IMR-90 (cell line): ENCODE measurements at regions not wholly inside any gene's neighbourhood (a gene's known extent, or its start where the extent isn't known, plus 50 kb on each side); places are given as distances from the start of the nearest gene placed in this dataset.

ENCODE experiments used
- ATAC-seq: fragments of 200-7000 bp; cut with Tn5 transposase; 2 replicates; pipeline ENCODE4 v1.9.1; 2020; ENCODE audit warnings: low read depth, mild to moderate bottlenecking, moderate library complexity
- BruUV-seq: library from RNA; stranded (reverse); fragments of 400-500 nt; replicated peaks from 2 replicates; lab custom pipeline; 2021; lab: Mats Ljungman, UMichigan
- CTCF ChIA-PET: fragments of 300-600 bp; formaldehyde crosslinking; extraction: SDS; loops from one replicate; lab custom pipeline; 2021; ENCODE audit warnings: antibody characterized with exemption; lab: Yijun Ruan, JAX
- POLR2A ChIA-PET: fragments of 300-600 bp; sonication (Branson Sonifier 250); formaldehyde crosslinking; loops from one replicate; lab custom pipeline; 2022; ENCODE audit warnings: antibody characterized with exemption; ENCODE audit not compliant: unreplicated experiment; lab: Charles Lee
- DNase-seq: peaks from one replicate; pipeline ENCODE4 v3.0.0; 2013
- H2AFZ ChIP-seq: replicated peaks from 2 replicates; pipeline ENCODE3; 2013; ENCODE audit warnings: low read length, mild to moderate bottlenecking; ENCODE audit not compliant: poor library complexity
- H2AK5ac ChIP-seq: 2 replicates; pipeline ENCODE4 v1.6.1; 2013; ENCODE audit warnings: low read depth, low read length, inconsistent platforms
- H2AK9ac ChIP-seq: replicated peaks from 2 replicates; pipeline ENCODE3; 2013; ENCODE audit warnings: mild to moderate bottlenecking, low read depth, low read length, moderate library complexity; ENCODE audit not compliant: poor library complexity
- H2BK120ac ChIP-seq: 2 replicates; pipeline ENCODE4 v1.6.1; 2013; ENCODE audit warnings: low read depth, low read length, inconsistent platforms
- H2BK15ac ChIP-seq: 3 replicates; pipeline ENCODE4 v1.6.1; 2013; ENCODE audit warnings: low read depth, low read length, inconsistent platforms
- H2BK20ac ChIP-seq: 2 replicates; pipeline ENCODE4 v1.6.1; 2013; ENCODE audit warnings: low read depth, mild to moderate bottlenecking, inconsistent platforms, low read length, moderate library complexity
- H2BK5ac ChIP-seq: 2 replicates; pipeline ENCODE4 v1.6.1; 2013; ENCODE audit warnings: mild to moderate bottlenecking, low read depth, low read length, inconsistent platforms; ENCODE audit not compliant: poor library complexity, severe bottlenecking
- H3K14ac ChIP-seq: replicated peaks from 2 replicates; pipeline ENCODE4 v1.6.1; 2013; ENCODE audit warnings: low read depth, low read length, inconsistent platforms
- H3K18ac ChIP-seq: 2 replicates; pipeline ENCODE4 v1.6.1; 2013; ENCODE audit warnings: low read depth, low read length, control low read depth
- H3K23ac ChIP-seq: 2 replicates; pipeline ENCODE4 v1.6.1; 2013; ENCODE audit warnings: low read depth, low read length, inconsistent platforms
- H3K27ac ChIP-seq: 2 replicates; pipeline ENCODE4 v1.5.1; 2013; ENCODE audit warnings: mild to moderate bottlenecking, control low read depth, low read length; ENCODE audit not compliant: insufficient read depth
- H3K27me3 ChIP-seq: 2 replicates; pipeline ENCODE4 v1.6.1; 2013; ENCODE audit warnings: low read length; ENCODE audit not compliant: control insufficient read depth, insufficient read depth
- H3K36me3 ChIP-seq: 2 replicates; pipeline ENCODE4 v1.6.1; 2013; ENCODE audit warnings: low read length, mixed read lengths; ENCODE audit not compliant: control insufficient read depth, insufficient read depth
- H3K4ac ChIP-seq: 2 replicates; pipeline ENCODE4 v1.6.1; 2013; ENCODE audit warnings: low read depth, low read length, inconsistent platforms
- H3K4me1 ChIP-seq: 2 replicates; pipeline ENCODE4 v1.6.1; 2013; ENCODE audit warnings: low read length, mixed read lengths; ENCODE audit not compliant: control insufficient read depth, insufficient read depth
- H3K4me2 ChIP-seq: 2 replicates; pipeline ENCODE4 v1.6.1; 2013; ENCODE audit warnings: low read depth, mild to moderate bottlenecking, control low read depth, low read length, moderate library complexity
- H3K4me3 ChIP-seq: 2 replicates; pipeline ENCODE4 v1.5.1; 2013; ENCODE audit warnings: low read depth, mild to moderate bottlenecking, control low read depth, low read length, moderate library complexity; ENCODE audit not compliant: insufficient read depth
- H3K56ac ChIP-seq: 2 replicates; pipeline ENCODE4 v1.6.1; 2013; ENCODE audit warnings: low read length, inconsistent platforms; ENCODE audit not compliant: insufficient read depth; ENCODE audit errors: extremely low read depth
- H3K79me1 ChIP-seq, 2 experiments: 2 replicates each; pipeline ENCODE4 v1.6.1; 2013; ENCODE audit warnings: low read length in 2 of 2, inconsistent platforms in 1 of 2, low read depth in 1 of 2
- H3K9ac ChIP-seq: 2 replicates; pipeline ENCODE4 v1.6.1; 2013; ENCODE audit warnings: low read depth, low read length, control low read depth
- H3K9me1 ChIP-seq: 2 replicates; pipeline ENCODE4 v1.6.1; 2013; ENCODE audit warnings: low read length, inconsistent platforms; ENCODE audit not compliant: insufficient read depth
- H3K9me3 ChIP-seq: 2 replicates; pipeline ENCODE4 v1.6.1; 2013; ENCODE audit warnings: low read length; ENCODE audit not compliant: control insufficient read depth, insufficient read depth
- H4K20me1 ChIP-seq: 2 replicates; pipeline ENCODE4 v1.6.1; 2013; ENCODE audit warnings: low read length, inconsistent platforms; ENCODE audit not compliant: insufficient read depth
- H4K5ac ChIP-seq: 2 replicates; pipeline ENCODE4 v1.6.1; 2013; ENCODE audit warnings: mild to moderate bottlenecking, low read depth, low read length, control low read depth
- H4K8ac ChIP-seq, 2 experiments: 2 replicates each; pipeline ENCODE4 v1.6.1; 2013; ENCODE audit warnings: low read depth in 2 of 2, low read length in 2 of 2, control low read depth in 1 of 2, inconsistent platforms in 1 of 2
- H4K91ac ChIP-seq: 2 replicates; pipeline ENCODE4 v1.6.1; 2013; ENCODE audit warnings: low read depth, low read length, inconsistent platforms; ENCODE audit not compliant: insufficient read depth
- FOS ChIP-seq: fragments of 150-350 bp; IDR thresholded peaks from 2 replicates; pipeline ENCODE4 v1.6.1; 2016; ENCODE audit warnings: low read depth, low read length
- WGBS, 2 experiments: methylation state at CpG; one replicate each; pipeline versions ENCODE4 v1.1.5 to v1.1.7; 2013; ENCODE audit warnings: missing lambda C conversion rate in 2 of 2; ENCODE audit not compliant: insufficient read length in 1 of 2; ENCODE audit errors: extremely low coverage in 2 of 2; 5-methylcytosine and 5-hydroxymethylcytosine counted together
- dilution Hi-C: fragments of 300-500 bp; cut with HindIII; formaldehyde crosslinking; loops from one replicate; pipeline ENCODE4 v1.14.3; 2018; ENCODE audit warnings: low sequenced_read_pairs; ENCODE audit not compliant: unreplicated experiment
- in situ Hi-C: fragments of 300-500 bp; cut with MboI; formaldehyde crosslinking; loops from 3 replicates; pipeline ENCODE4 v1.14.3; 2019; ENCODE audit warnings: low sequenced_read_pairs, inconsistent platforms, mixed read lengths
- intact Hi-C: fragments of 100-400 bp; cut with micrococcal nuclease; formaldehyde crosslinking; loops from 2 replicates; pipeline ENCODE4 v1.10.0; 2022

DNA sequence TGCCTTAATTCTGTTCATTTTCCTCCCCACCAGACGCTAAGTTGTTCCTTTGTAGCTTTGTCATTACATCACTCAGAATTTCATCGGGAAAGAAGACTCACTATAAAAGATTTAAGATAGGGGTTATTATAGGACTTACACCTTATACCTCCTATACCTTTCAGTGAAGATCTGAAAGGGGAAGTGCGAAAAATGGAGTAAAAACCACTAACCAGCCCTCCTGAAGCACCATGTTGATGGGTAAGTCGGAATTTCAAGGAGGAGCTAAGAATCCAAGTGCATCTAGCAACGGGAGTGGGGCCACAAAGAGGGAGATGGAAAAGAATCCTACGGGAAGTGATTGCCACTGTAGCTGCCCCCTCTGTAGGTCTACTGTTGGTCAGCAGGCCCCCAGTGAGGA, 119.1 kb upstream of the H2AZ1 start:
- H2BK5ac ChIP-seq, result no peak overlapping the region
- H3K4me3 ChIP-seq, result no peak overlapping the region
- no peak overlapping the region for H3K27ac ChIP-seq
- H4K5ac ChIP-seq, result no peak overlapping the region
- no peak overlapping the region for H2BK120ac ChIP-seq
- POLR2A ChIA-PET, result no interaction called here
- no peak overlapping the region for H3K18ac ChIP-seq
- dilution Hi-C loops, result no loop called here
- intact Hi-C loops, result loop anchor here (10.0 kb wide), 1 partner anchor 254 kb away; the partner anchor contains the start of gene DAPP1
- H3K14ac ChIP-seq, result no peak overlapping the region
- H4K91ac ChIP-seq, result no peak overlapping the region
- H2AFZ ChIP-seq, result no peak overlapping the region
- H3K9me1 ChIP-seq, result no peaks in the 10 kb centered on the region
- H2AK5ac ChIP-seq, result no peak overlapping the region
- no peaks in the 10 kb centered on the region for H3K9me3 ChIP-seq
- H3K27me3 ChIP-seq, result peaks cover 2% of the 10 kb centered on the region
- no peak overlapping the region for H3K56ac ChIP-seq
- no peak overlapping the region for H2AK9ac ChIP-seq
- no peak for TF ChIP-seq FOS
- in situ Hi-C loops, result loop anchor here (25.0 kb wide), 1 partner anchor 507 kb away; the partner anchor contains the start of genes MTTP and TRMT10A
- 57% methylated on average over 2 of the region's 6 CpGs; no CpG with 5 or more reads in 1 of the 2 experiments for WGBS, 2 experiments
- no peaks in the 10 kb centered on the region for H3K36me3 ChIP-seq
- no peak overlapping the region for H3K4ac ChIP-seq
- ATAC-seq (no peak), DNase-seq (no peak)
- H3K23ac ChIP-seq, result no peak overlapping the region
- no peak overlapping the region for H4K8ac ChIP-seq
- no peak overlapping the region for H3K4me2 ChIP-seq
- no peak overlapping the region for H3K9ac ChIP-seq
- CTCF ChIA-PET, result interaction anchor here (0.6 to 1.0 kb wide), 2 partner anchors 28 to 508 kb away, joined by 3 read pairs; no protein-coding TSS in a partner anchor
- H4K20me1 ChIP-seq, result no peaks in the 10 kb centered on the region
- no peak overlapping the region for H2BK20ac ChIP-seq
- H3K4me1 ChIP-seq, result no peaks in the 10 kb centered on the region
- no TSS peak for BruUV-seq
- H2BK15ac ChIP-seq, result no peak overlapping the region
- no peaks in the 10 kb centered on the region for H3K79me1 ChIP-seq
